ACC112 (cell line): ENCODE measurements at regions not wholly inside any gene's neighbourhood (a gene's known extent, or its start where the extent isn't known, plus 50 kb on each side); places are given as distances from the start of the nearest gene placed in this dataset.
"Not testable (repeated sequence)": the region's sequence is repeated elsewhere in the genome, so short reads cannot be mapped to it uniquely, and the experiment has no call there.

Experiments used
- H2AFZ ChIP-seq: fragments of 200-600 bp; sonication (generic); one replicate; pipeline ENCODE4 v1.6.0; 2017; ENCODE audit warnings: antibody characterized with exemption, low read length; ENCODE audit not compliant: unreplicated experiment
- H3K27ac ChIP-seq: fragments of 200-600 bp; sonication (generic); 2 replicates; pipeline ENCODE4 v1.5.1; 2014; ENCODE audit warnings: low read depth, mild to moderate bottlenecking, antibody characterized with exemption, low read length, moderate library complexity
- H3K27me3 ChIP-seq: fragments of 200-600 bp; sonication (generic); 2 replicates; pipeline ENCODE4 v1.6.1; 2014; ENCODE audit warnings: mild to moderate bottlenecking, antibody characterized with exemption, low read length, moderate library complexity, mixed read lengths; ENCODE audit not compliant: insufficient read depth
- H3K36me3 ChIP-seq: fragments of 200-600 bp; sonication (generic); 2 replicates; pipeline ENCODE4 v1.6.1; 2016; ENCODE audit warnings: mild to moderate bottlenecking, antibody characterized with exemption, low read length, moderate library complexity, mixed read lengths; ENCODE audit not compliant: insufficient read depth
- H3K4me1 ChIP-seq: fragments of 200-600 bp; sonication (generic); one replicate; pipeline ENCODE4 v1.6.1; 2016; ENCODE audit warnings: low read length, mixed read lengths; ENCODE audit not compliant: insufficient read depth, unreplicated experiment, control insufficient read depth
- H3K4me3 ChIP-seq: fragments of 200-600 bp; sonication (generic); 2 replicates; pipeline ENCODE4 v1.5.1; 2014; ENCODE audit warnings: mild to moderate bottlenecking, low read depth, low read length
- H3K79me2 ChIP-seq: fragments of 200-600 bp; sonication (generic); one replicate; pipeline ENCODE4 v1.6.0; 2016; ENCODE audit warnings: low read length; ENCODE audit not compliant: control insufficient read depth, unreplicated experiment, insufficient read depth

- H3K4me1 ChIP-seq, result peaks cover 18% of the 10 kb centered on the region
- not testable (repeated sequence) for H3K27me3 ChIP-seq, H3K36me3 ChIP-seq, H3K4me3 ChIP-seq, H2AFZ ChIP-seq, H3K79me2 ChIP-seq, H3K27ac ChIP-seq
These were observed 84.3 kb downstream of the IRS2 start for GRCh38 chr13:109702030-109702597.

GRCh38 chr13:109700176-109700575, 86.2 kb downstream of the IRS2 start:
- Histone ChIP-seq H3K4me1 (peaks cover 18% of the 10 kb centered on the region), H2AFZ (no peak overlapping the region), H3K4me3 (no peak overlapping the region), H3K27me3 (no peaks in the 10 kb centered on the region), H3K79me2 (no peaks in the 10 kb centered on the region), H3K36me3 (no peaks in the 10 kb centered on the region), H3K27ac (no peak overlapping the region)

GRCh38 chr13:109699628-109700071, 86.7 kb downstream of the IRS2 start:
- H2AFZ ChIP-seq, result no peak overlapping the region

GRCh38 chr13:109698779-109699178, 87.6 kb downstream of the IRS2 start:
- H2AFZ ChIP-seq, result no peak overlapping the region
- no peaks in the 10 kb centered on the region for H3K27me3 ChIP-seq
- peak overlapping the region; percentile 61 for H3K27ac ChIP-seq
- peaks cover 18% of the 10 kb centered on the region for H3K4me1 ChIP-seq
- H3K79me2 ChIP-seq, result no peaks in the 10 kb centered on the region
- H3K4me3 ChIP-seq, result no peak overlapping the region
- no peaks in the 10 kb centered on the region for H3K36me3 ChIP-seq

More at GRCh38 chr13:109699628-109700071, 86.7 kb downstream of the IRS2 start:
- Histone ChIP-seq H3K4me1 (peaks cover 18% of the 10 kb centered on the region), H3K79me2 (no peaks in the 10 kb centered on the region), H3K27ac (peak overlapping the region; percentile 61), H3K4me3 (no peak overlapping the region), H3K27me3 (no peaks in the 10 kb centered on the region), H3K36me3 (no peaks in the 10 kb centered on the region)

GRCh38 chr13:109697936-109698335, 88.4 kb downstream of the IRS2 start:
- no peak overlapping the region for H3K27ac ChIP-seq

GRCh38 chr13:109695402-109696190, 90.8 kb downstream of the IRS2 start:
- Histone ChIP-seq H3K27me3 (no peaks in the 10 kb centered on the region), H3K4me1 (peaks cover 18% of the 10 kb centered on the region), H3K27ac (no peak overlapping the region), H2AFZ (no peak overlapping the region), H3K4me3 (no peak overlapping the region), H3K79me2 (no peaks in the 10 kb centered on the region), H3K36me3 (no peaks in the 10 kb centered on the region)

More at GRCh38 chr13:109697936-109698335, 88.4 kb downstream of the IRS2 start:
- no peaks in the 10 kb centered on the region for H3K36me3 ChIP-seq
- H2AFZ ChIP-seq, result no peak overlapping the region
- no peaks in the 10 kb centered on the region for H3K27me3 ChIP-seq
- peaks cover 18% of the 10 kb centered on the region for H3K4me1 ChIP-seq
- H3K4me3 ChIP-seq, result no peak overlapping the region
- H3K79me2 ChIP-seq, result no peaks in the 10 kb centered on the region

DNA sequence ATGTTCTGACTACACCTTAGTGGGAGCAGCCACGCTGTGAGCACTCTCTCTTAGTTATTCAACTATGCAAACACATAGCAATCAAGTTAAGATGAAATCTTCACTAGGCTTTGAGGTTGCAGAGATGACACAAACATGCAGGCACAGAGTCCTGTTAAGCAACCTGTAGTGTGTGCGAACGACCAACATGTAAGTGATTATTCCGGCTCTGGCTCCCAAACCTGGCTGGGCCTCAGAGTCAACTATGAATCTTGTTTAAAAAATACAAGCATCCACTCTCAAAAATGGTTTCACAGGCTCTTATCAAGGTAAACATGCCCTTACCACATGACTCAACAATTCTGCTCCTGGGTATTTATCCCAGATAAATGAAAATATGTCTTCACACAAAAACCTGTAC, 91.4 kb downstream of the IRS2 start:
- Histone ChIP-seq H3K4me1 (peaks cover 18% of the 10 kb centered on the region), H3K27ac (no peak overlapping the region), H3K4me3 (no peak overlapping the region), H3K79me2 (no peaks in the 10 kb centered on the region), H2AFZ (no peak overlapping the region), H3K36me3 (no peaks in the 10 kb centered on the region), H3K27me3 (no peaks in the 10 kb centered on the region)

GRCh38 chr13:109693213-109693612, 93.2 kb downstream of the IRS2 start:
- Histone ChIP-seq H3K4me3 (no peak overlapping the region), H2AFZ (no peak overlapping the region), H3K27ac (no peak overlapping the region), H3K27me3 (no peaks in the 10 kb centered on the region), H3K4me1 (peaks cover 1% of the 10 kb centered on the region), H3K79me2 (no peaks in the 10 kb centered on the region), H3K36me3 (no peaks in the 10 kb centered on the region)

DNA sequence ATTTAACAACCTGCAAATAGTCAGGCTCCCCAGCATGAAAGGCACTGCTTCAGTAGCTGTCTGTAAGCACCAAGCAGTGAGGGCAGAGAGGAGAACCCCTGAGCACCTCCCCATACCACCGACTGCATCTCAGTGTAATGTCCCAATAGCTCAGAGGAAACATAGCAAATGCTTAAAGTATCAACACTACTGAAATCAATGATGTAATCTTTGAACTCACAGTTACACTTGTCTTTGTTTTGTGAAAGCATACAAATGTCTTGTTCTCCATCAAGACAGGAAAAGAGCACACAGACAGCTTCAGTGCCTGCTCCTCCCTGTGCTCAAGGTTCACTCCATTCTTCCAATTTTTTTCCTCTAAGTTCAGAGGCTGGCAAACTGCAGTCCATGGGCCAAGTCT, 94.7 kb downstream of the IRS2 start:
- Histone ChIP-seq H3K27ac (no peak overlapping the region), H3K79me2 (no peaks in the 10 kb centered on the region), H2AFZ (no peak overlapping the region), H3K36me3 (no peaks in the 10 kb centered on the region), H3K27me3 (no peaks in the 10 kb centered on the region), H3K4me1 (no peaks in the 10 kb centered on the region), H3K4me3 (no peak overlapping the region)

DNA sequence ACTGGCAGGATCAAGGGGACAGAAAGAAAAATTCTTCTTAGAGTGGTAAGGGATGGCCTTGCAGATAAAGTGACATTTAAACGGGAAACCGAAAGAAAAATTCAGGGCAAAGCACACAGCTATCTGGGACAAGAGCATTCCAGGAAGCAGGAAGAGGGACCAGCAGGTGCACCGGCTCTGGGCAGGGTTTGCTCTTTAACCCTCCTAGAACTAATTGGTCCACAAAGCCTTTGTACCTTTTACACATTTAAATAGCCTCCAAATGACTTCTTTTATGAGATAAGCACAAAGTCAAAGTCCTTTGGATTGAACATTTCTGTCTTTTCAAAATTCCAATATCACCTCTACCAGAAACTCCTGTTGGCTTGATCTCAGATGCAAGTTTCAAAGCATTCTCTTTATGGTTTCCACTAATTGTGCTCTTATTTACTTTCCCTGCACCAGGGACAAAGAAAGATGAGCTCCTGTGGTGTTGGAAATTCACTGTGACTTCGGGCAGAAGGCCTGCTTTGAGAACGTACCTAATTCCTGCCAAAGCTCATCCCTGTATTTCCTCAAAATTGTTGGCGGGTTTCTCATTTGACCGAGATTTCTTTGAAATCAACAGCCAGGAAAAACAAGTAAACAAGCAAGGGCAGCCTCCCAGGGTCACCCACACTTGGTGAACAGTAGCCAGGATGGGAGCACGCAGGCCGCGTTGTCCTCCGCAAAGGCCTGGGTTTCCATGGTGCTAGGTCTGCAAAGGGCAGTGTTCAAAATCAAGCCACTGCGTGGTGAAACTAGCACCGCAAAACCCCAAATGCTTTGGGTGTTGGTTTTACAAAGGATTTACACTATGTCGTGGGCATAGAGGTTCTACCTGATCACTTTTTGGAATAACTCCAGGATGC, 98.6 kb downstream of the IRS2 start:
- Histone ChIP-seq H3K4me1 (peaks cover 14% of the 10 kb centered on the region), H2AFZ (no peak overlapping the region), H3K4me3 (no peak overlapping the region), H3K79me2 (no peaks in the 10 kb centered on the region), H3K36me3 (no peaks in the 10 kb centered on the region), H3K27me3 (peaks cover 7% of the 10 kb centered on the region), H3K27ac (no peak overlapping the region)
